ENCODE measurements at regions not wholly inside any gene's neighbourhood (a gene's known extent, or its start where the extent isn't known, plus 50 kb on each side); places are given as distances from the start of the nearest gene placed in this dataset.

- TF ChIP-seq POLR2A (IDR thresholded peaks at IDR 0.05; ENCODE audit: low read length) = no peak
- TF ChIP-seq GATA1 (IDR thresholded peaks at IDR 0.05; ENCODE audit: low read depth, low read length) = no peak
Observed at GRCh38 chr2:222080141-222080540, 218.7 kb downstream of the PAX3 start.

Data from erythroblast (primary cell).